ENCODE measurements at regions not wholly inside any gene's neighbourhood (a gene's known extent, or its start where the extent isn't known, plus 50 kb on each side); places are given as distances from the start of the nearest gene placed in this dataset.
"Not testable (repeated sequence)": the region's sequence is repeated elsewhere in the genome, so short reads cannot be mapped to it uniquely, and the experiment has no call there.

DNA sequence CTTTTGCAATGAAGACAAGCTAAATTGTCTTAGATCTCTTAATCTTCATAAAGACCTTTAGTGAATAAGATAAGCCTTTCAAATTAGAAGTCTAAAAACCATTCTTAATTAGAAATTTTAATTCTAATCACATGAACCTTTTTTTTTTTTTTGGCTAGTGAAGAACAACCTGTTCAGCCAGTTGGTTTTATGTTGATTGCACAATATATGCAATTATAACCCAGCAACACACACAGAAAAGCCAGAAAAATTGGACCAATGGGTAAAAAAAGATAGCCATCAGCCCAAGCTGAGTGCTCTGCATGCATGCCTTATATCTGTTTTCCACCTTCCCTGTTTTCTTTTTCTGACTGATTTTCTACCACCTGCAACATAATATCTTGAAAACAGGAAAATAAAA lies 252.2 kb downstream of the SYT10 start:
- no peak for DNase-seq

DNA sequence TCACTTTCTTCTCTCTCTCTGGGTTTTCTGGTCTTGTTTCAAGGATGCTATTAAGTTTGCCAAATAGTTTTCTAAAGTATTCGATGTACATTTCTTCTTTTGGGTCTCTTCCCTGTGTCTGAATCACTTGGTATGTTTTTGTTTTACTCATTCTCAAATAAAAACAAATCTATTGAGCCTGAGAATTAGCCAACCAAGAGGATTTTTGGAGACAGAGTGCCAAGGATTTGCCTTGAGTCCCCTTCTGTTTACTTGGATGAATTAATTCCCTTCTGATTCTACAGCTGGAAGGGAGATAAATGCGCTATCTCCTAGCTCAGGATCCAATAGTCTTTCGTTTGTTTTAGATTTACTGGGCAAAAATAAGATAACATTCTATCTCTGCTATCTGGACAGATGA lies 255.5 kb downstream of the SYT10 start:
- no peak for DNase-seq

DNA sequence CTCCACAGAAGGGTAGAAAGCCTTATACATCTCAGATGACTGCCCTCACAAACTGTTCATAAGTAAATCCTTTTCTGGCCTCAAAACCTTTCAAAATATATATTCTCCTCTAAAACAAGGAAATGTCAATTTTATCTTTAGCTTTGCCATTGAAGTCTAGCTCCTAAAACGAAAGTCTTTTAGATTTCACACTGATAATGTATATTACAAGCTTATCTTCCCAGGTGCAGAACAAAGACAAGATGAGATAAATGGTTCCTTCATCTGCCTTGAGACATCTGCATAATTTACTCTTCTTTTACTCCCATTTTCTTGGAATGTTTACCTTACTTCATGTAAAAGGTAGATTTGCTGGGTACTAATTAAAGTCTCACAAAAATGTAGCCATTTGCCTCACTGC lies 257.1 kb downstream of the SYT10 start:
- DNase-seq = no peak

DNA sequence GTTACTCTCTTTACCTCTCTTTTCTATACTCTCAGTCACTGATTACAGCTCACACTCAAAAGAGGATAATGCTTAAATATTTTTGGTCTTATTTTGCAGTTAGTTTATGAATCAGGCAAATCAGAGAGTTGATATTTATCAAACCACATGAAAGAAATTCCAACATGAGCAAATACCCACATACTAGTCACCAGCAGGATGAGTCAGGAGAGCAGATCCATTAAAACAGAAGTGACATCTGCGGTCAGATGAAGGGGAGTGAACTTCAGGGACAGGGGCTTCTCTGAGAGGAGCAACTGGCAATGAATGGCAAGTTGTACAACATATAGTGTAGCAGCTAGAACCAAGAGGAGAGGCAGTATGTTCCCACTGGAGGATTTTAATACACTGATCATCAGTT lies 258.7 kb downstream of the SYT10 start:
- DNase-seq = no peak

DNA sequence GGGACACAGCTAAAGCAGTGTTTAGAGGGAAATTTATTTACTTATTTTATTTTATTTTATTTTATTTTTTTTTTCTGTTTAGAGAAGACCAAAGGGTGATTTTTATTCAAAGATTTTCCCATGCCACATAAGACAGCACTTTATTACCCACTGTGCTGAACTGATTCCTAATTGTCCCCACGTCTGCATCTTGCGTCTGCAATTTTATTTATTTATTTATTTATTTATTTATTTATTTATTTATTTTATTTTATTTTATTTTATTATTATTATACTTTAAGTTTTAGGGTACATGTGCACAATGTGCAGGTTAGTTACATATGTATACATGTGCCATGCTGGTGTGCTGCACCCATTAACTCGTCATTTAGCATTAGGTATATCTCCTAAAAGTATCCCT lies 269.7 kb upstream of the PKP2 start:
- DNase-seq = not testable (repeated sequence)

DNA sequence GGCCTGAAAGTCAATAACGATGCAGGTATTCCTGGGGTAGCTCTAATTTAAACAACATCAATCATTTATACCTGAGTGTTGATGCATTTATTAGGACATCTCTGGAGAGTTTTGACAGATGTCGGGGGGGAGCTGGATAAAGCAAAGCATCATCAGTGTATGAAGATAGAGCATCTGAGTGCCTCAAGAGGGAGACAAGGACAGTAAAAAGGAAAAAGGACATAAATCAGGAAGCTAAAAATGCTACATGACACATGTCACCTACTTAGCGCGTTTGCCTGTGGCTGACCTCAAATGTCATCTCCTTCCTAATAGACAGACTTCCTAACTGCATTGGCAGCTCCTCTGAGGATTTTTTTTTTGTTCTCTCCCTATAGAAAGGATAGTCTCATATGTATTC lies 259.5 kb upstream of the PKP2 start:
- DNase-seq = no peak

DNA sequence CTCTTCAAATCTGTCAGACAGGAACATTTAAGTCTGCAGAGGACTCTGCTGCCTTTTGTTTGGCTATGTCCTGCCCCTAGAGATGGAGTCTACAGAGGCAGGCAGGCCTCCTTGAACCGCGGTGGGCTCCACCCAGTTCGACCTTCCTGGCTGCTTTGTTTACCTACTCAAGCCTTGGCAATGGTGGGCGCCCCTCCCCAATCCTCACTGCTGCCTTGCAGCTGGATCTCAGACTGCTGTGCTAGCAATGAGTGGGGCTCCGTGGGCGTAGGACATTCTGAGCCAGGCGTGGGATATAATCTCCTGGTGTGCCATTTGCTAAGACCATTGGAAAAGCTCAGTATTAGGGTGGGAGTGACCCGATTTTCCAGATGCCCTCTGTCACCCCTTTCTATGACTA lies 250.7 kb upstream of the PKP2 start:
- DNase-seq = not testable (repeated sequence)

DNA sequence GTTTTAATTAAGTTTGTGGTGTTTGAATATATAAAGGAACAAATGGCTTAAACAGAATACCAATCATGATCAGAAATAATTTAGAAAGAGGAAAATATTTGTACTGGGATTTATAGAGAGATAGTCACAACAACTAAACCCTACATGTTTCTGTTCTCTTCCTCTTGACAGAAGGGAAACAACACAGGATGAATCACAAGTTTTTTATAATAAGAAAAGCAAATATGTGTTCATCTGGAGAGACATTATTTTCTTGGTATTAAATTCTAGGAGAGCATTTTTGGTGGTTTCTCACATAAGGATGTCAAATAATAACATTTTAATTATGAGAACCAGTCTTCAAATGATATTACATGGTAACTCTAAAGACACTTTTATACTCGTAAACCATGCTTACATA lies 232.9 kb upstream of the PKP2 start:
- DNase-seq = no peak

DNA sequence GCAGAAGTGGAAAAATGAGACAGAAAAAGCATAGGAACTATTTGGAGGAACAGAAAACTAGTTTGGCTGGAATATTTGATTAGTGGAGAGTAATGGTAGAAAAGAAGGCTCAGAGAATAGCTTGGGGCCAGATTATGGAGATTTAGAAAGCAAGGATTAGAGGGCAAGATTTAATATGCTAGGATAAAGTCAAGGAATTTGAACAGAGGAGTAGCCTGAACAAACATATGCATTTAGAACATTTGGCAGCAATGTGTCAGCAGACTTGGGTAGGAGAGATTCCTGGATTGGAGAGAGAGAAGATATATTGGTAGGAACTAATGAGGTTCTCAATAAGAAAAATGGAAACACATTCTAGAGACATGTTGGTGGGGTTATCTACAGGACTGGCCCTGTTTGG lies 229.2 kb upstream of the PKP2 start:
- no peak for DNase-seq

DNA sequence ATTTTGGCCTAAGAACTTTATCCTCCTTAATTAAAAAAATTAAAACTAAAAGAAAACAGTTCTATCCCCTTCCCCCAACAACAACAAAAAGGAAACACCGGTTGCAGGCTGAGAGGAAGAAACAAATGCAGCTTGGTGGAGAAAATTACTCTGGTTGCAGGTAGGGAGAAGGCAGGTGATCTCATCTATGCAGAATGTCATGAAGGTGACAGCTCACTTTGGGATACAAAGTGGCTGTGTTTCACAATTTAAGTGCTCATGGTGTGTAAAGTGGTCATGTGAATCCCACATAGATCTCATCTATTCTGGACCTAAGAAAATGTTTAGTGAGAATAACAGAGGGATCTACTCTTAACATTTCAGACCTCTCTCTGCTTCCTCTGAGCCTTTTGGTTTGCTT lies 219.7 kb upstream of the PKP2 start:
- DNase-seq = no peak

DNA sequence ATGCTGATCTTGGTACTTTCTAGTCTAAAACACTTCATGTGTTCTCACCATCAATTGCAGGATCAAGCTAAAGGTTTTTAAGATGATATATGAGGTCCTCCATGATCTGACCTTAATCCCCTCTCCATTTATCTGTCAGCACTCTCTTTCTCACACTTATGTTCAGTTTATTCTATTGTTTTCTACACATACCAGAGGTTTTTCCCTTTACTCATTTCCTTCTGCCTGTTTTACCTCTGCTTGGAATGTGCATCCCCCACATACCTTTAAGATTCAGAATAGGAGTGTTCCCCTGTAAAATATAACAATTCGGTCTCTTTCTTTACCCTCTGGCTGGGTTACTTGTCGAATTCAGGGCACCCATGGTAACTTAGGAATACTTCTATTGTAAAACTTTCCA lies 219.1 kb upstream of the PKP2 start:
- DNase-seq = no peak

DNA sequence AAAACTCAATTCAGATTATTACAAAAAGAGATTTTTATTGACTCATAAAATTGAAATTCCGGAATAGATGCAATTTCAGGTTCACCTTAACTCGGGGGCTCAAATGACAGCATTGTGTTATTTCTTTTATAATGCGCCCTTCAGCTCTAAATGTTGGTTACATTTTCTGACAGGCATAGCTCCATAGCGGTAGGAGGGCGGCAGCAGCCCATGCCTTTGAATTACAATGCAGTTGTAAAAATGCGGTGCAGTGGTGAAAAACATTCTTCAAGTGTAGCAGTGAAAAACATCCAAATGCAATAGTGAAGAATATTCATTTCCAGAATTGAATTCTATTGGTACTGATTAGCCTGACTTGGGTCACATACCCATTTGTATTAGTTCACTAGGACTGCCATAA lies 215.3 kb upstream of the PKP2 start:
- no peak for DNase-seq

DNA sequence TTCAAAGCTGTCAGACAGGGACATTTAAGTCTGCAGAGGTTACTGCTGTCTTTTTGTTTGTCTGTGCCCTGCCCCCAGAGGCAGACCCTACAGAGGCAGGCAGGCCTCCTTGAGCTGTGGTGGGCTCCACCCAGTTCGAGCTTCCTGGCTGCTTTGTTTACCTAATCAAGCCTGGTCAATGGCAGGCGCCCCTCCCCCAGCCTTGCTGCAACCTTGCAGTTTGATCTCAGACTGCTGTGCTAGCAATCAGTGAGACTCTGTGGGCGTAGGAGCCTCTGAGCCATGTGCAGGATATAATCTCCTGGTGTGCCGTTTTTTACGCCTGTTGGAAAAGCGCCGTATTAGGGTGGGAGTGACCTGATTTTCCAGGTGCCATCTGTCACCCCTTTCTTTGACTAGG lies 211.2 kb upstream of the PKP2 start:
- DNase-seq = not testable (repeated sequence)

DNA sequence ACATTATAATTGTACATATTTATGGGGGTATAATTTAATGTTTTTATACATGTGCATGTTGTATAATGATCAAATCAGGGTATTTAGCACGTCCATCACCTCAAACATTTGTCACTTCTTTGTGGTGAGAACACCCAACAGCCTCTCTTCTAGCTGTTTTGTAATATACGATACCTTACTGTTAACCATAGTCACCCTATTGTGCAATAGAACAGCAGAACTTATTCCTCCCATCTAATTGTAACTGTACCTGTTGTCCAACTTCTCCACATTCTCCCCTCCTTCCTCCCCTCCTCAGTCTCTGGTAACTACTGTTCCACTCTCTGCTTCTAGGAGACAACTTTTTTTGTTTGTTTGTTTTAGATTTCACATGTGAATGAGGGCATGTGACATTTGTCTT lies 197.0 kb upstream of the PKP2 start:
- no peak for DNase-seq

DNA sequence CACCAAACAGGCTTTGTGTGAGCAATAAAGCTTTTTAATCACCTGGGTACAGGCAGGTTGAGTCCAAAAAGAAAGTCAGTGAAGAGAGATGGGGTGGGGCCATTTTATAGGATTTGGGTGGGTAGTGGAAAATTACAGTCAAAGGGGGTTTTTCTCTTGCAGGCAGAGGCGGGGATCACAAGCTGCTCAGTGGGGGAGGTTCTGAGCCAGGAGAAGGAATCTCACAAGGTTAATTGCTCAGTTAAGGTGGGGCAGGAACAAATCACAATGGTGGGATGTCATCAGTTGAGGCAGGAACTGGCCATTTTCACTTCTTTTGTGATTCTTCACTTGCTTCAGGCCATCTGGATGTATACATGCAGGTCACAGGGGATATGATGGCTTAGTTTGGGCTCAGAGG lies 191.3 kb upstream of the PKP2 start:
- DNase-seq = not testable (repeated sequence)

DNA sequence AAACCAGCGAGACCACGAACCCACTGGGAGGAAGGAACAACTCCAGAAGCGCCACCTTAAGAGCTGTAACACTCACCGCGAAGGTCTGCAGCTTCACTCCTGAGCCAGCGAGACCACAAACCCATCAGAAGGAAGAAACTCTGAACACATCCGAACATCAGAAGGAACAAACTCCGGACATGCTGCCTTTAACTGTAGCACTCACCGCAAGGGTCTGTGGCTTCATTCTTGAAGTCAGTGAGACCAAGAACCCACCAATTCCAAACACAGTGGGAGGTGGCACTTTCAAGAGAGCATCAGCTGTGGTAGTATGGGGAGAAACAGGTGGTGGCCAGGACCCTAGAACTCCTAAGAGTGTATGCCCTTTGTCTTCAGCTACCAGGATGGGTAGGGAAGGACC lies 179.8 kb upstream of the PKP2 start:
- not testable (repeated sequence) for DNase-seq

DNA sequence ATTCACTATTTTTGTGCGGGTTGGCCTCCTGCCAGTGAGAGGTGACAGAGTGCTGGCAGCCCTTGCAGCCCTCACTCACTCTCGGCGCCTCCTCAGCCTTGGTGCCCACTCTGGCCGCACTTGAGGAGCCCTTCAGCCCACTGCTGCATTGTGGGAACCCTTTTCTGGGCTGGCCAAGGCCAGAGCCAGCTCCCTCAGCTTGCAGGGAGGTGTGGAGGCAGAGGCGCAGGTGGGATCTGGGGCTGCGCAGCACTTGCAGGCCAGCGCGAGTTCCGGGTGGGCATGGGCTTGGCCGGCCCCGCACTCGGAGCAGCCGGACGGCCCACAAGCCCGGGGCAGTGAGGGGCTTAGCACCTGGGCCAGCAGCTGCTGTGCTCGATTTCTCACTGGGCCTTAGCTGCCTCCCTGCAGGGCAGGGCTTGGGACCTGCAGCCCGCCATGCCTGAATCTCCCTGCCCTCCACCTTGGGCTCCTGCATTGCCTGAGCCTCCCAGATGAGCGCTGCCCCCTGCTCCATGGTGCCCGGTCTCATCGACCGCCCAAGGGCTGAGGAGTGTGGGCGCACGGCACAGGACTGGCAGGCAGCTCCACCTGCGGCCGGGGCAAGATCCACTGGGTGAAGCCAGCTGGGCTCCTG lies 178.7 kb upstream of the PKP2 start:
- DNase-seq = not testable (repeated sequence)

DNA sequence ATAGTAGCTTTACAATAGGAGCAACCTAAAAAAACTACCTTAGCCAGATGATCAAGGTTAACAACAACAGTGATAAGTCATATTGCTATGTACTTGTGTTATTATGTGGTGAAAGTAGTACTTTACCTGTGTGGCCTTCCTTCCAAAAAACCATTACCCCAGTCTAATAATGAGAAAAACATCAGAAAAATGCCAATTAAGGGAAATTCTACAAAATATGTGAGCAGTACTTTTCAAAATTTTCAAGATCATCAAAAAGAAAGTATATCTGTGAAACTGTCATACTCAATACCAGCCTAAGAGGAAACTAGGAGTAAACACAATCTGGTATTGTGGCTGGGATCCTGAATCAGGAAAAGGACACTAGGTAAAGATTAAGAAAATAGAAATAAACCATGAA lies 165.3 kb upstream of the PKP2 start:
- no peak for DNase-seq

DNA sequence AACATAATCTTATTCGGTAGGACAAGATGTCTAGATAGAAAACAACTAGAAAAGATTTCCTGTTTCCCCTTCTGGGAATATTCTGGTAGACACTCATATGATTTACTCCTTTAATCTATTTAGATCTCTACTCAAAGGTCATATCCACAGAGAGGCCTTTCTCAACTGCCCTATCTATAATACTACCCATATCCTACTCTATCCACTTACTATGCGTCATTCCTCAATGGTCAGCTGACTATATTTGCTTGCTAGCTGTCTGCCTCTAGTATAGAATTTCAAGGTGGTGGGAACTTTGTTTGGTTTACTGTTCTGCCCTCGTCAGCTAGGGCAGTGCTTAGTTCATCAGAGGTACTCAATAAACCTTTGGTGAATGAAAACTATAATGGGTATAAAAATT lies 157.8 kb upstream of the PKP2 start:
- no peak for DNase-seq

DNA sequence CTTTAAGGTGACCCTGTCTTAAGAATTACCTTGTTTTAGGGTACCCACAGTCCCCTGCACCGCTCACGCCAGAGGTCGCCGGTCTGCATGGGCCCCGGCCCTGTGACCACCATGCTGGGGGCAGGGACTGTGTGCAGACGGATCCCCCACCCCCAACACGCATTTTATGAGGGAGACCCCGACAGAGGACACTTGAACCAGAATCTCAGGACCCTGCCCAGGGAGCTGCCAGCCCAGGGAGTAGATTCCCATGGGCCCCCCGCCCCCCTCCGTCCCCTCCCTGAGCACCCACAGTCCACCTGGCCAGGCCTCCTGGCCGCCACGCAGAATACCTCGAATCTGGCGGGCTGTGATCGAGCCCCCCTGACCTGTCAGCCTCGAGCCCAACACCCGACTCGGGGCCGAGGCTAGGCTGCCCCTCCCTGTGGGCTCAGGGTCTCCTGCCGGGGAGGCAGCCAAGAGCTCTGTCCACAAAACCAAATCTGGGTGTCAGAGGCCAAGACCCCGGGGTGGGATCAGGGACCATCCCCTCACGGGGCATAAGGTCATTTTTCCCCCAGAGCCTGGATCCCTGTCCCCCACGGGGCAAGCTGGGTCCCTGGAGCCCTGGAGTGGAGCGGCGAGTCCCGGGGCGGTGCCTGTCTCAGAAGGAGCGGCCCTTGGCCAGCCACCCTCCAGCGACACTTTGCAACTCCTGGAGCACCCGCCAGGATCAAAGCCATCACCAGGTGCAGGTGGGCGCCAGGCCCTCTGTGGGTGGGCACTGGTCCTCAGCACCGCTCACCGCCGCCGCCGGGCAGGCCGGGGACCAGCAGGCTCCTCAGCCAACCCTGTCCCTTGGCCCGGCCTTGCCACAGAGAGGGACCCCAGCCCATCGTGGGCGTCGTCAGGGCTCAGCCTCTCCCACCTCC lies 155.8 kb upstream of the PKP2 start:
- no peak for DNase-seq

DNA sequence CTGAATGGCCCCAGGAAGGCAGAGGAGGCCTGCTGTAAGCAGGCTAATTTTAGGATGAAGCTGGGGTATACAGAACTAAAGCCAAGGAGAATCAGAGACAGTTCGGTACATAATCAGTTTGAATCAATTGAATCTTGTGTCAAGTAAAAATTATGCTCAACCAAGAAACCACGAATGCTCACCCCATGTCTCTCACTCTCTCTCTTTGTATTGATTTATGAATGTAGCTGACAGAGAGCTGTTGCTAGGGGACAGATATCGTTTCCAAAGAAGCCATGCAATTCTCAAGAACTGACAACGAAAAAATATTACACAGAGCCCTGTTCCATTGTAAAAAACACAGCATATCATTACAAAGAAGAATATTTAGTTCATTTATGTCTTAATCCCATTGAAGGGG lies 151.1 kb upstream of the PKP2 start:
- no peak for DNase-seq

DNA sequence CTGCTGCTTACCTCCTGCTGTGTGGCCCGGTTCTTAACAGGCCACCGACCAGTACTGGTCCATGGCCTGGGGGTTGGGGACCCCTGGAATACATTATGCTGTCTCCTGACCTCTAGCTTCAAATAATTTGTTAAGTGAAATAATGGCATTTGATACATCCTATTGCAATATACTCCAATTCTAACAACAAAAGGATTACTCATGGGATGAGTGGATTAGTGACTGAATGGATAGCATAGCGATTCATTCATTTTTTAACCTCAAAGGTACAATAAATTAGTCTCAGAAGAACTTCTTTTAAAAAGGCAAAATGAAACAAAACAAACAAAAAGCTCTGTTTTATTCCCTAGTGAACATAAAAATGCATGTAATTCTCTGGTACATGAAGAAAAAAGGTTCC lies 147.9 kb upstream of the PKP2 start:
- no peak for DNase-seq

DNA sequence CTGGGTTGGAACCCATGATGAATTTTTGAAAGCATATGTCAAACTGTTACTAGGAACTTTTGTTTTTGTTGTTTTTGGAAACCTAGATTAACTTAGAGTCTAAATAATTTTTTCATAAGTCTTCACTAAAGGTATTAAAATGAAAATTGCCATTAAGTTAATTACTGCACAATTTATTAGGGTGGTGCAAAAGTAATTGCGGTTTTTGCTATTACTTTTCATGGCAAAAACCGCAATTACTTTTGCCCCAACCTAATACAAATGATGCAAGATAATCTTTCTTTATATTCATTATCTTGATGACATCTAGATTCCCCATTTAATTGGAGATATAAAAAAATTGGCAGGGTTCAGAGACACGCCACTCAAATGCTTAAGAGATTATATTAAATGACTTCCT lies 145.0 kb upstream of the PKP2 start:
- no peak for DNase-seq

DNA sequence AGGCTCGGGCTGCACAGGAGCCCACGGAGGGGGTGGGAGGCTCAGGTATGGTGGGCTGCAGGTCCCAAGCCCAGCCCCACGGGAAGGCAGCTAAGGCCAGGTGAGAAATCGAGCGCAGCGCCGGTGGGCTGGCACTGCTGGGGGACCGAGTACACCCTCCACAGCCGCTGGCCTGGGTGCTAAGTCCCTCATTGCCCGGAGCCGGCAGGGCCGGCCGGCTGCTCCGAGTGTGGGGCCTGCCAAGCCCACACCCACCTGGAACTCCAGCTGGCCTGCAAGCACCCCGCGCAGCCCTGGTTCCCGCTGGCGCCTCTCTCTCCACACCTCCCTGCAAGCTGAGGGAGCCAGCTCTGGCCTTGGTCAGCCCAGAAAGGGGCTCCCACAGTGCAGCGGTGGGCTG lies 137.4 kb upstream of the PKP2 start:
- DNase-seq = not testable (repeated sequence)

DNA sequence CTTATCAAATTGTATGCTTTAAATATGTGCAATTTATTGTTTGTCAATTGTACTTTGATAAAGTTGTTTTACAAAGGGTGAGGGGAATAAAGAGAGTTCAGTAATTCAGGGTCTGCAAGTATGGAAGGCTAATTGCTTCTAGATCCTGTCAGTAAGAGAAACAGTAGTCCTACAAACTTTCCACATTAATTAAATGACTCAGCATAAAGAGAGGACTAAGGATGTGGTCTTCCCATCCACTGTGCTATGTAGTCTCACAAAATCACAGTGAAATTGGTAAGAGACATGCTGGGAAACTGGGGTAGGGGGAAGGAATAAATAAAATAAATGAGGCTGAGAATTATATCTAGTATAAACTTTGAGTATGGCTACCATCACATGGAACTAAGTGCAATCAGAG lies 130.2 kb upstream of the PKP2 start:
- no peak for DNase-seq

Data from hematopoietic multipotent progenitor cell treated with erythropoietin and hydrocortisone succinate and interleukin-3 and kit ligand, for 4 days (in vitro differentiated cells).